Kidney (tissue), 13 donors: ENCODE measurements at regions not wholly inside any gene's neighbourhood (a gene's known extent, or its start where the extent isn't known, plus 50 kb on each side); places are given as distances from the start of the nearest gene placed in this dataset.
"Not testable (repeated sequence)": the region's sequence is repeated elsewhere in the genome, so short reads cannot be mapped to it uniquely, and the experiment has no call there.

Experiments
- DNase-seq, 5 donors: peaks; one replicate each; pipeline ENCODE4 v3.0.0-alpha.2; 2013 to 2020
- FAIRE-seq: peaks from 2 replicates; lab custom pipeline; 2012; peaks lifted over from hg19 to GRCh38; lab: Jason Lieb, UNC
- H3K27ac ChIP-seq, 2 donors: one replicate each; pipeline ENCODE4 v1.7.0; 2013; ENCODE audit warnings: low read depth in 2 of 2, low read length in 2 of 2, inconsistent platforms in 1 of 2
- H3K27me3 ChIP-seq: one replicate; pipeline ENCODE4 v1.7.1; 2013; ENCODE audit warnings: low read length, inconsistent platforms; ENCODE audit not compliant: control insufficient read depth, insufficient read depth
- H3K36me3 ChIP-seq, 3 donors: one replicate each; pipeline versions ENCODE4 v1.7.0 to v1.7.1; 2013; ENCODE audit warnings: low read length in 3 of 3, control low read depth in 1 of 3, inconsistent platforms in 1 of 3; ENCODE audit not compliant: insufficient read depth in 3 of 3, control insufficient read depth in 2 of 3
- H3K4me1 ChIP-seq, 3 donors: one replicate each; pipeline versions ENCODE4 v1.7.0 to v1.7.1; 2013; ENCODE audit warnings: low read length in 3 of 3, inconsistent platforms in 1 of 3, low read depth in 1 of 3; ENCODE audit not compliant: control insufficient read depth in 2 of 3, insufficient read depth in 2 of 3
- H3K4me3 ChIP-seq, 3 donors: one replicate each; pipeline versions ENCODE4 v1.7.0 to v1.8.1; 2013; ENCODE audit warnings: low read length in 3 of 3, control low read depth in 1 of 3, inconsistent platforms in 1 of 3
- H3K9ac ChIP-seq, 3 donors: one replicate each; pipeline versions ENCODE4 v1.7.0 to v1.7.1; 2013; ENCODE audit warnings: low read length in 3 of 3, control low read depth in 1 of 3, inconsistent platforms in 1 of 3
- H3K9me3 ChIP-seq, 3 donors: one replicate each; pipeline versions ENCODE4 v1.7.0 to v1.7.1; 2013; ENCODE audit warnings: low read length in 3 of 3, control low read depth in 1 of 3, inconsistent platforms in 1 of 3; ENCODE audit not compliant: control insufficient read depth in 2 of 3, insufficient read depth in 1 of 3
- CTCF ChIP-seq: IDR thresholded peaks from 3 replicates; pipeline ENCODE4 v1.5.1; 2012; ENCODE audit warnings: mild to moderate bottlenecking, moderate library complexity, borderline replicate concordance; ENCODE audit not compliant: insufficient read depth; ENCODE audit errors: extremely low read depth
- intact Hi-C: fragments of 100-400 bp; cut with DNase I; formaldehyde crosslinking; loops from one replicate; pipeline ENCODE4 v1.11.1; 2022
- donor health status: control.
- donor health status: control.
- donor health status: control.
- donor health status: control.
- donor health status: control.
- donor health status: DM: yes; HTN: yes; CAD: no.
- donor health status: Normal renal cell carcinoma (clear cell type).

- no peak for TF ChIP-seq CTCF
- Histone ChIP-seq H3K27me3 (no peaks in the 10 kb centered on the region), H3K9me3 (no peaks in the 10 kb centered on the region), H3K27ac (no peak overlapping the region), H3K4me1 (no peaks in the 10 kb centered on the region), H3K36me3 (no peaks in the 10 kb centered on the region), H3K4me3 (no peak overlapping the region), H3K9ac (no peak overlapping the region)
- FAIRE-seq (no peak), DNase-seq (peak in 2 of 5 donors; percentile 43 to 49)
- intact Hi-C loops: no loop called here
Measured at GRCh38 chr13:108056278-108056677, 159.1 kb downstream of the LIG4 start.

- Histone ChIP-seq H3K4me1 (no peaks in the 10 kb centered on the region), H3K9me3 (no peaks in the 10 kb centered on the region), H3K27ac (no peak overlapping the region), H3K4me3 (no peak overlapping the region), H3K36me3 (no peaks in the 10 kb centered on the region), H3K27me3 (no peaks in the 10 kb centered on the region), H3K9ac (no peak overlapping the region)
- DNase-seq (peak in 1 of 5 donors; percentile 53), FAIRE-seq (no peak)
- TF ChIP-seq CTCF: no peak
- intact Hi-C loops: no loop called here
Measured at GRCh38 chr13:108049211-108049610, 166.1 kb downstream of the LIG4 start.

GRCh38 chr13:108044954-108045353, 170.4 kb downstream of the LIG4 start:
- Histone ChIP-seq H3K4me1 (no peaks in the 10 kb centered on the region), H3K9ac (no peak overlapping the region), H3K27ac (no peak overlapping the region), H3K4me3 (no peak overlapping the region), H3K9me3 (no peaks in the 10 kb centered on the region), H3K27me3 (no peaks in the 10 kb centered on the region), H3K36me3 (no peaks in the 10 kb centered on the region)
- intact Hi-C loops: no loop called here
- DNase-seq: no peak
- no peak for TF ChIP-seq CTCF
- no peak for FAIRE-seq

- H3K4me1 ChIP-seq, DNase-seq, H3K4me3 ChIP-seq, H3K9ac ChIP-seq, H3K9me3 ChIP-seq, intact Hi-C loops, H3K27ac ChIP-seq, H3K27me3 ChIP-seq, H3K36me3 ChIP-seq, FAIRE-seq: not testable (repeated sequence)
Measured at GRCh38 chr13:108042866-108043265, 172.5 kb downstream of the LIG4 start.
